GM19025 (cell line): ENCODE measurements at regions not wholly inside any gene's neighbourhood (a gene's known extent, or its start where the extent isn't known, plus 50 kb on each side); places are given as distances from the start of the nearest gene placed in this dataset.
A peak's percentile ranks its signal among the peaks of the same experiment; 100 is the strongest.
"Not testable (repeated sequence)": the region's sequence is repeated elsewhere in the genome, so short reads cannot be mapped to it uniquely, and the experiment has no call there.

Experiments used
- ATAC-seq: cut with Tn5 transposase; IDR thresholded peaks from one replicate; pipeline ENCODE4 v1.9.1; 2021; ENCODE audit warnings: mild to moderate bottlenecking, low read depth, moderate library complexity; ENCODE audit not compliant: unreplicated experiment

- no peak for ATAC-seq
Observed at GRCh38 chr21:23613014-23613413, 1994.3 kb downstream of the MRPL39 start.

- ATAC-seq, result no peak
Observed at GRCh38 chr21:23612210-23612609, 1995.1 kb downstream of the MRPL39 start.

DNA sequence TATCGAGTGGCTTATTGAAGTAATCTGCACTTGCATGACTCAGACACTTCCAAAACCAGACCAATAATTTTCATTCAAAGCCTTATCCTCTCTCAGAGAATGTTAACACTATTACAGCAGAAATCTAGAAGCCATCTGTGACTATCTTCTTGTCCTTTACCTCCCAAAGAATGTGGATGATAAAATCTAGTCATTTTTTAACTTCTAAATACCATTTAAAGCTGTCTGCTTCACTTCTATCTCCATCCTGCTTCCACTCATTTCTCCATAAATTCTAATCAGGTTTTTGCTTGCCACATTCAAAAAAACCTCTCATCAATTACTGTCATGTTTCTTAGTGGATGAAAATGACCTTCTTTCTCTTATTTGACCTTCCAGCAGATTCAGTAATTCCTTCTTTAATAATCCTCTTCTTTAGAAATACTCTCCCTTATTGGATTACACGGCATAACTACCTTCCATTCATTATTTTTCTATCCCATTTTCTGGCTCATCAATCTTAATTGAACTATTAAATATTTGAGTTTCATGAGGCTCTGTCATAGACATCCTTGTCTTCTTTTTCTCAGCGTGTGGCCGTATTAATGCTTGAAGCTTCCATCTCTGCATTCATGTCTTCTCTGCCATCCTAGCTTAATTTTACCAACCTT is 1999.4 kb downstream of the MRPL39 start:
- no peak for ATAC-seq

DNA sequence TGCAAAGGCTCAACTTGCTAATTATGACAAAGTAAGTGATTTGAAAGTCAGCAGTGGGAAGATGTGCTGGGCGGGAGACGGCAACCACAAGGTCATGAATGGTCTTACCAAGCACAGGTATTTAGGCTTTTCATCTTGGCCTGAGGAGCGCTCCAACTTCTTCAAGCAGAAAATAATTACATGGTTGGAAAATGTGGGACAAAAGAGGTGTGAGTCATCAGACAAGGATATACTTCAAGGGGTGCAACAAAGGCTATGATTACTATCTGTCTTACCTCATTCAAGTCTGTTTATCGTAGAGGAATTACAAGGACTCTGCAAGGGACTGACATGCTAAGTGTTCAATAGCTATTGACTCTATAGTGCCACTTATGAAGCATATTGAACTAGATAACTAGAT is 2005.7 kb downstream of the MRPL39 start:
- no peak for ATAC-seq

DNA sequence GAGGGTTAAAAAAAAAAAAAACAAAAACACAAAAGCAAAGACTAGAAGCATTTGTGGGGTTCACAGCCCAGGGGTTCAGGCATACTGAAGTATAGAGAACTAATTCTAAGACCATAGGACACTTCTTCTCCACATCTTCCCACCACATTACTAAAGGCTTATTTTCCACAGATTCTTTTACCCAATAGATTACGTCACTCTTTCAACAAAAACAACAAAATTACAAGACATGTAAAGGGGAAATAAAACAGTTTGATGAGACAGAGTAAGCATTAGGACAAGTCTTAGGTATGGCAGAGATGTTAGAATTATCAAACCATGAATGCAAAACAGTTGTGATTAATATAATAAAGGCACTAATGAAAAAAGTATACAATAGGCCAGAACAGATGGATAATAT is 2013.7 kb downstream of the MRPL39 start:
- ATAC-seq, result no peak

DNA sequence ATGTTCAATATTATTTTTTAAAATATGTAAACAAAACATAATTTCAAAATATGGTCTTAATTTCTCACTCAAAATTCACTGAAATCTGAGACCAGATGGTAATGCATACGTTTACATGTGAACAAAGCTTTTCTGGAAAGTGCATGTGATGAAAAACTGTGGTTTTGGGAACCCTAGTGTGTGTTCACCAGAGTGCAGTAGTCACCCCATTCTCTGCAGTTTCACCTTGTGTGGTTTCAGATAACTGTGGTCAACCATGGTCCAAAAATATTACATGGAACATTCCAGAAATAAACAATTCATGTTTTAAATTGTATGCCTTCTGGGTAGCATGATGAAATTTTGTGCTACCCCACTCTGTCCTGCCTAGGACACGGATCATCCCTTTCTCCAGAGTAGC is 2021.9 kb downstream of the MRPL39 start:
- no peak for ATAC-seq

GRCh38 chr21:23579573-23579972 is 2027.7 kb downstream of the MRPL39 start:
- ATAC-seq, result no peak

GRCh38 chr21:23578027-23578426 is 2029.3 kb downstream of the MRPL39 start:
- no peak for ATAC-seq

DNA sequence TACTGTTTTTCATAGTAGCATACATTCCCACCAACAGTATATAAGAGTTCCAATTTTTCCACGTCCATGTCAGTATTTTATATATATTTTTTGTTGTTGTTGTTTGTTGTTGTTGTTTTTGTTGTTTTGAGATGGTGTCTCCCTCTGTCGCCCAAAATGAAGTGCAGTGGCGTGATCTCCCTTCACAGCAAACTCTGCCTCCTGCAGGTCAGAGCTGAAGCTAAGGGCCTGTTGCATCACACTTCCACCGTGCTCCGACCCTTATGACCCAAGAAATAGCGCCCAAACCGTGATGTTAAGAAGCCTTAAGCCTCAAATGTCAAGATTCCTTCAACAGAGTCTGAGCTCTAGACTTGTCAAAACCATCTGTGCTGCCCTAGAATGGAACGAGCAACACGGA is 2032.3 kb downstream of the MRPL39 start:
- no peak for ATAC-seq

DNA sequence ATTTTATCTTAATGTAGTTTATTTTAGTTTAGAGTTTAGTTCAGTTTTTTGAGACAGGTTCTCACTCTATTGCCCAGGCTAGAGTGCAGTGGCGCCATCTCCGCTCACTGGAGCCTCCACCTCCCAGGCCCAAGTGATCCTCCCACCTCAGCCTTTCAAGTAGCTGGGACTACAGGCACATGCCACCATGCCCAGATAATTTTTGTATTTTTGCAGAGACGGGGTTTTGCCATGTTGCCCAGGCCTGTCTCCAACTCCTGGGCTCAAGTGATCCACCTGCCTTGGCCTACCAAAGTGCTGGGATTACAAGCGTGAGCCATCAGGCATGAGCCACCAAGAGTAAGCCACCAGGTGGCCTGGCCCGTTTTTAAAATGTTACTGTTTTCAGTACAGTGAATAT is 2058.4 kb downstream of the MRPL39 start:
- ATAC-seq, result not testable (repeated sequence)

- no peak for ATAC-seq
Observed at GRCh38 chr21:23543333-23543732, 2063.9 kb downstream of the MRPL39 start.

- ATAC-seq, result no peak
Observed at GRCh38 chr21:23542097-23542496, 2065.2 kb downstream of the MRPL39 start.

DNA sequence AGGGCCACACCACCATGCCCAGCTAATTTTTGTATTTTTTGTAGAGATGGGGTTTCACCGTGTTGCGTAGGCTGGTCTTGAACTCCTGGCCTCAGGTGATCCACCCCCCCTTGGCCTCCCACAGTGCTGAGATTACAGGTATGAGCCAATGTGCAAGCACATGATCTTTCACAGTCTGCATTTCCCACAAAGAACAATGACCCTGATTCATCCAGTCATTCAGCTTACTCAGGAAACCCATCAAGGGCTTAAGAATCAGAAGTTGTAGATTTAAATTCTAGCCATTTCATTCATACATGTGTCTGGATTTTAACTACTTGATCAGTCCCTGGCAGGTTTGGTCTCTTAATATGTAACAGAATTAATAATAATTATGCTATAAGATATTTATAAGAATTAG is 2065.7 kb downstream of the MRPL39 start:
- no peak for ATAC-seq

GRCh38 chr21:23534850-23535249 is 2072.4 kb downstream of the MRPL39 start:
- no peak for ATAC-seq

DNA sequence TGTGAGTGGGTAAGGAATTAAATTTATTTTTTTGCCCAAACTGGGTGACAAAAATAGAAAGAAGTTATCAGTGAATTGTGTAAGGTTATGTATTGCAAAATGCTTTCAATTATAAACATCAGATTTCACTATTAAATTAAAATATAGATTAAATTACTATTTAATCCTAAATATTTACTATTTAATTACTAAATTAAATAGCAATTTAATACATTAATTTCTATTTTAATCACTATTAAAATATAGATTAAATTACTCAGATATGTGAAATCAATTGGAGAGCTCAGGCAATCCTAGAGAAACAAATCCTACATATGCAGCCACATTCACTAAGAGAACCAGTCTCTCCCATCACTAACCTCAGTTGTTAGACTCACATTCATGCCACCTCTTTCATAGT is 2075.8 kb downstream of the MRPL39 start:
- no peak for ATAC-seq

GRCh38 chr21:23524685-23525084 is 2082.6 kb downstream of the MRPL39 start:
- no peak for ATAC-seq

DNA sequence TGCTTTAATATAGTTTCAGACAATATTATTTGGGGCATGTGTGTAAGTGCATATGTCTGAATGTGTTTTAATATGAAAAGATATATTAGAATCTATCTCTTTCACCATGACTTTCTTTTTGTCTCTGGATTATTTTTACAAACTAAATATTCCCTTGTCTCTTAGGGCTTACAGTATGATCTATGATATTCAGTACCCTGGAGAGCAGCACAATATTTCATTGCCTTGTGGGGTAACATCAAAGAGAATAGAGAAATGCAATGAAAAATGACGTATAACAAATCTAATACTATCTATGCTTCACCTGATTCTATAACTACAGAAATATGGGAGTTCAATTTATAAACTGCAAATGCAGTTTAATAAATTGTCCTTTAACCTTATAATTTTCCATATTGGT is 2084.5 kb downstream of the MRPL39 start:
- no peak for ATAC-seq

DNA sequence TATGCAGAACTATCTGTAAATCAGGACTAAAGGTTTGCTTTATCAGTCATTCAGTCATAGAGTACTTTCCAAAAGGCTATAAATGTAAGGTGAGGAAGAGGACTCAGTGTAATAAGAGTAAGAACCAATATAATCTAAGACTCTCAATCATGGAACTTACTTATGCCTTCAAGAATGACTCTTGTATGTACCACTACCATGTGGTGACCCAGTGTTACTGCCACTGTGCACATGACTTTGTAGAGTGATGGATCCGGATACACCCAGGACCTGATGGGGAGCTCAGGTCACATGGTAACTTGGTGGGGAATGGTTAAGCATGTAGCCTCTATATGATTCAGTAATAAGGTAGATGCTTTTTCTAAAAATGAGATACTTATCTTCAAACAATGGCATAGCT is 2099.8 kb downstream of the MRPL39 start:
- ATAC-seq, result no peak

- peak; percentile 85 for ATAC-seq
Observed at GRCh38 chr21:23496729-23497128, 2110.6 kb downstream of the MRPL39 start.

GRCh38 chr21:23488245-23488644 is 2119.0 kb downstream of the MRPL39 start:
- ATAC-seq, result no peak

DNA sequence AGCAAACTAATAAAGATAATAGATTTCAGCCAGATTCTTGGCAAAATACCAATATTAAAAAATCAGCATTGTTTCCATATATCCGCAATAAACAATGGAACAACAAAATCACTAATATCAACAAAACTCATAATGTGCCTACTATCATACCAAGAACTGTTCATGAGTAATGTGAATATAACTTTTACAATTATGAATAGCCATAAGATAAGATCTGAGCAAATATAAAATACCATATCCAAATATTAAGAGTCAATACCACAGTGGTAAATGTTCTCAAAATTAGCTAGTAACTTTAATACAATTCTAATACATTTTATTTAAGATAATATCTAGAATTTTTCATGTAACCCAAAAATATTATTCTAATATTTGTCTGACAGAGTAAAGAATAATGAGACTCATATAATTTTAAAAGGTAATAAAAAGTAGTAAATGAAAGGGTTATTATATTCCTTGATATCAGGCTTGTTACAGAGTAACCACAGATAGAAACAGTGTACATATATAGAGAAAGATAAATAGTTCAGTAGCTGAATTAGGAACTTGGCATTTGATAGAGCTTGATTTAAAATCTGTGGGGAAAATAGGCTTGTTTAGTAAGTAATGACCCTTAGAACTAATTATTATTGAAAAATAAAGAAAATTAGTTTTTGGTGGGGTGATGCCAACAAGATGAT is 2126.6 kb downstream of the MRPL39 start:
- ATAC-seq, result no peak

DNA sequence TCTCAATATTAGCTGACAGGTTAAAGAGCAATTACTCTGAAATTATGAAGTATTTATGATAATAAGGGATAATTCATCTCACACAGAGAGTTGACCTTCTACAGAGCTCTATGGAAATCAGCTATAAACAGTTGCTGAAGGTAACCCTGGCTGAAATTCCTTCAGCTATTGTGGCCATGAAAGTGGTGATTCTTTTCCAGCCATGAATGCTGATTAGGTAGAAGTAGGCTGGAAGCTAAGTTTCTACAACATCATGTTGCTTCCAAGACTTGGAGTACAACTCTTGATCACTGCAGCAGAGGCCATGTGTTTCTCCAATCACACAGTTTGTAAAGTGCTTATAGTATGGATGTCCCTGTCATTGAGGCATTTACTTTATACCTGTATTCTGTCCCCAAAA is 2128.9 kb downstream of the MRPL39 start:
- ATAC-seq, result no peak
